ENCODE measurements at regions not wholly inside any gene's neighbourhood (a gene's known extent, or its start where the extent isn't known, plus 50 kb on each side); places are given as distances from the start of the nearest gene placed in this dataset.

GRCh38 chr3:194983620-194984019 lies 287.3 kb downstream of the XXYLT1 start:
- Histone ChIP-seq H3K27me3 (ENCODE audit: insufficient read depth) (no peaks in the 10 kb centered on the region), H2AFZ (no peak overlapping the region), H3K4me1 (ENCODE audit: insufficient read depth) (no peaks in the 10 kb centered on the region), H3K36me3 (ENCODE audit: insufficient read depth) (no peaks in the 10 kb centered on the region), H3K27ac (ENCODE audit: low read depth) (no peak overlapping the region), H3K4me3 (no peak overlapping the region), H3F3A (replicated peaks; ENCODE audit: low read depth) (no peaks in the 10 kb centered on the region), H3K9me2 (ENCODE audit: insufficient read depth) (no peaks in the 10 kb centered on the region), H3K4me2 (no peak overlapping the region), H3K79me2 (replicated peaks; ENCODE audit: insufficient read depth) (no peaks in the 10 kb centered on the region), H4K20me1 (replicated peaks; ENCODE audit: insufficient read depth) (no peaks in the 10 kb centered on the region)
- TF ChIP-seq EZH2 (IDR thresholded peaks at IDR 0.05; ENCODE audit: low read depth, unreplicated experiment) = no peak
- no peak for TF ChIP-seq NANOG (IDR thresholded peaks at IDR 0.05; ENCODE audit: borderline replicate concordance)
- TF ChIP-seq, protein P1, sequence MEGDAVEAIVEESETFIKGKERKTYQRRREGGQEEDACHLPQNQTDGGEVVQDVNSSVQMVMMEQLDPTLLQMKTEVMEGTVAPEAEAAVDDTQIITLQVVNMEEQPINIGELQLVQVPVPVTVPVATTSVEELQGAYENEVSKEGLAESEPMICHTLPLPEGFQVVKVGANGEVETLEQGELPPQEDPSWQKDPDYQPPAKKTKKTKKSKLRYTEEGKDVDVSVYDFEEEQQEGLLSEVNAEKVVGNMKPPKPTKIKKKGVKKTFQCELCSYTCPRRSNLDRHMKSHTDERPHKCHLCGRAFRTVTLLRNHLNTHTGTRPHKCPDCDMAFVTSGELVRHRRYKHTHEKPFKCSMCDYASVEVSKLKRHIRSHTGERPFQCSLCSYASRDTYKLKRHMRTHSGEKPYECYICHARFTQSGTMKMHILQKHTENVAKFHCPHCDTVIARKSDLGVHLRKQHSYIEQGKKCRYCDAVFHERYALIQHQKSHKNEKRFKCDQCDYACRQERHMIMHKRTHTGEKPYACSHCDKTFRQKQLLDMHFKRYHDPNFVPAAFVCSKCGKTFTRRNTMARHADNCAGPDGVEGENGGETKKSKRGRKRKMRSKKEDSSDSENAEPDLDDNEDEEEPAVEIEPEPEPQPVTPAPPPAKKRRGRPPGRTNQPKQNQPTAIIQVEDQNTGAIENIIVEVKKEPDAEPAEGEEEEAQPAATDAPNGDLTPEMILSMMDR (conservative IDR thresholded peaks at IDR 0.05; ENCODE audit: low read depth in 2 of 2) = no peak
- no peak for TF ChIP-seq STAT1 (IDR thresholded peaks at IDR 0.05; ENCODE audit: unreplicated experiment)
- TF ChIP-seq EZH2phosphoT487 (IDR thresholded peaks at IDR 0.05; ENCODE audit: unreplicated experiment) = no peak
- no peak for TF ChIP-seq JUNB (IDR thresholded peaks at IDR 0.05; ENCODE audit: unreplicated experiment)
- TF ChIP-seq REST (IDR thresholded peaks at IDR 0.05; ENCODE audit: unreplicated experiment) = no peak
- no peak for TF ChIP-seq ETS1 (IDR thresholded peaks at IDR 0.05)
- no peak for TF ChIP-seq ZNF462 (CRISPR knock-in tag; IDR thresholded peaks at IDR 0.05)
- TF ChIP-seq ZNF114 (CRISPR knock-in tag; IDR thresholded peaks at IDR 0.05) = no peak
- TF ChIP-seq POLR2AphosphoS5 (IDR thresholded peaks at IDR 0.05; ENCODE audit: low read depth) = no peak
- no peak for TF ChIP-seq ZNF331 (CRISPR knock-in tag; IDR thresholded peaks at IDR 0.05; ENCODE audit: low read depth)
- no peak for TF ChIP-seq CREB1 (CRISPR knock-in tag; IDR thresholded peaks at IDR 0.05; ENCODE audit: low read depth)
- Mint-ChIP-seq H3K27me3 (ENCODE audit: insufficient read depth, low read depth, poor library complexity) (peaks cover 10% of the 10 kb centered on the region), H3K27ac (no peak overlapping the region), H3K36me3 (ENCODE audit: low read depth) (no peaks in the 10 kb centered on the region), H3K4me1 (peaks cover 10% of the 10 kb centered on the region), H3K4me3 (no peak overlapping the region), H3K9me3 (peaks cover 3% of the 10 kb centered on the region; the same call in 2 of the 3 replicates)
- no peak for ATAC-seq
- DNase-seq (ENCODE audit: low spot score) = no peak

Data from GM23338 (cell line).